Peyer's patch (tissue), 4 donors: ENCODE measurements at regions not wholly inside any gene's neighbourhood (a gene's known extent, or its start where the extent isn't known, plus 50 kb on each side); places are given as distances from the start of the nearest gene placed in this dataset.

Experiments used
- CTCF ChIP-seq, 6 experiments: fragments of 450-650 bp in 4 of 6; fragments of 200-600 bp in 2 of 6; sonication (generic) in 1 of 6; IDR thresholded peaks; one replicate each; pipeline ENCODE4 v1.5.1; 2017 to 2019; ENCODE audit warnings: antibody characterized with exemption in 6 of 6, mild to moderate bottlenecking in 3 of 6, moderate library complexity in 1 of 6
- POLR2A ChIP-seq, 2 donors: fragments of 450-650 bp; IDR thresholded peaks; one replicate each; pipeline ENCODE4 v1.5.1; 2017; ENCODE audit warnings: antibody characterized with exemption in 2 of 2, mild to moderate bottlenecking in 2 of 2, moderate library complexity in 2 of 2

DNA sequence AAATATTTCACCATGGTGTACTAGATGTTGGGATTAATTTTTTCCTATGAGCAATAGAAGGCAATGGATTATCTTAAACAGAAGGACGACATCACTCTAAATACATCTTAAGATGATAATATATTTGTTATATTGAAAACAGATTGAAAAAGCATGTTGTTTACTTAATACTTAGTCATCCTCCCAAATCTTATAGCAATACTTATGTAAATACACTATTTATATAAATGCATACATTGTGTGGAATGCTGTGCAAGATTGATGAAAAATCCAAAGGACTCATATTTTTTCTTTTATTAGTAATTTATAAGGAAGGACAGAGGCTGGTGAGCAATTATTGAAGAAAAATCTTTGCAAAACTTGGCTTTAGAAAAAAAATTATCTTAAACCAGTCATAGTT, 593.5 kb downstream of the MMUT start:
- no peak for TF ChIP-seq CTCF (IDR thresholded peaks at IDR 0.05)
- TF ChIP-seq POLR2A (IDR thresholded peaks at IDR 0.05) = no peak
